ENCODE measurements at regions not wholly inside any gene's neighbourhood (a gene's known extent, or its start where the extent isn't known, plus 50 kb on each side); places are given as distances from the start of the nearest gene placed in this dataset.

DNA sequence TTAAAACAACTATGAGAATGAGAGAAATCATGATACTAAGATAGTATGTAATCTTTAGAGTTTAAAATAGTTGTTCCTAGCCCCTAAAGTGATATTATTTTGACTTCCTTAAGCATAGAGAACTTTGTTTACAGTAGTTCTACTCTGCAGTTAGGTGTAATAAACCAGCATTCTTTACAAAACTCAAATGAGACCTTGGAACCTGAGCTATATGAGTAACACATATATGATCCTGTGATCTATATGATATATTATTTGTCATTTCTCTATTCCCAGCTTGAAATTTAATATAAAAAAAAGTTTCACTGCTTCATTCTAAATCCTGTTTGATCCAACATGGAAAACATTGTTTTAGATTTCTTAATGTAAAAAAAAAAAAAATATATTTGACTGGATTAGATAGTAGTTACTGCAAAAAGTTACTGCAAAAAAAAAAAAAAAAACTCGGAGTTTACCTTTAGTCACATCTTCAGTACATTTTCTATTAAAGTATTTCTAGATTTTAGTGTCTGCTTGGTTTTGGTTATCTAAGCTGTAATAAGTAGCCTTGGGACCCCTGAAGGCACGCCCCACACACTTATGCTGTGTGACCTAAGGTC, 463.8 kb downstream of the USP25 start:
- DNase-seq: no peak
- no peaks in the 10 kb centered on the region for H3K9me3 Mint-ChIP-seq (ENCODE audit: unreplicated experiment)
- no peak overlapping the region for H3K4me3 Mint-ChIP-seq (ENCODE audit: unreplicated experiment)
- no peaks in the 10 kb centered on the region for H3K36me3 Mint-ChIP-seq (ENCODE audit: unreplicated experiment)
- H3K27ac Mint-ChIP-seq (ENCODE audit: unreplicated experiment): no peak overlapping the region
- TF ChIP-seq, protein P1, sequence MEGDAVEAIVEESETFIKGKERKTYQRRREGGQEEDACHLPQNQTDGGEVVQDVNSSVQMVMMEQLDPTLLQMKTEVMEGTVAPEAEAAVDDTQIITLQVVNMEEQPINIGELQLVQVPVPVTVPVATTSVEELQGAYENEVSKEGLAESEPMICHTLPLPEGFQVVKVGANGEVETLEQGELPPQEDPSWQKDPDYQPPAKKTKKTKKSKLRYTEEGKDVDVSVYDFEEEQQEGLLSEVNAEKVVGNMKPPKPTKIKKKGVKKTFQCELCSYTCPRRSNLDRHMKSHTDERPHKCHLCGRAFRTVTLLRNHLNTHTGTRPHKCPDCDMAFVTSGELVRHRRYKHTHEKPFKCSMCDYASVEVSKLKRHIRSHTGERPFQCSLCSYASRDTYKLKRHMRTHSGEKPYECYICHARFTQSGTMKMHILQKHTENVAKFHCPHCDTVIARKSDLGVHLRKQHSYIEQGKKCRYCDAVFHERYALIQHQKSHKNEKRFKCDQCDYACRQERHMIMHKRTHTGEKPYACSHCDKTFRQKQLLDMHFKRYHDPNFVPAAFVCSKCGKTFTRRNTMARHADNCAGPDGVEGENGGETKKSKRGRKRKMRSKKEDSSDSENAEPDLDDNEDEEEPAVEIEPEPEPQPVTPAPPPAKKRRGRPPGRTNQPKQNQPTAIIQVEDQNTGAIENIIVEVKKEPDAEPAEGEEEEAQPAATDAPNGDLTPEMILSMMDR (IDR thresholded peaks at IDR 0.05; ENCODE audit: partially characterized antibody, unreplicated experiment): no peak
- H3K27me3 Mint-ChIP-seq (ENCODE audit: unreplicated experiment): no peaks in the 10 kb centered on the region
- H3K4me1 Mint-ChIP-seq (ENCODE audit: low read depth, unreplicated experiment): peaks cover 6% of the 10 kb centered on the region

DNA sequence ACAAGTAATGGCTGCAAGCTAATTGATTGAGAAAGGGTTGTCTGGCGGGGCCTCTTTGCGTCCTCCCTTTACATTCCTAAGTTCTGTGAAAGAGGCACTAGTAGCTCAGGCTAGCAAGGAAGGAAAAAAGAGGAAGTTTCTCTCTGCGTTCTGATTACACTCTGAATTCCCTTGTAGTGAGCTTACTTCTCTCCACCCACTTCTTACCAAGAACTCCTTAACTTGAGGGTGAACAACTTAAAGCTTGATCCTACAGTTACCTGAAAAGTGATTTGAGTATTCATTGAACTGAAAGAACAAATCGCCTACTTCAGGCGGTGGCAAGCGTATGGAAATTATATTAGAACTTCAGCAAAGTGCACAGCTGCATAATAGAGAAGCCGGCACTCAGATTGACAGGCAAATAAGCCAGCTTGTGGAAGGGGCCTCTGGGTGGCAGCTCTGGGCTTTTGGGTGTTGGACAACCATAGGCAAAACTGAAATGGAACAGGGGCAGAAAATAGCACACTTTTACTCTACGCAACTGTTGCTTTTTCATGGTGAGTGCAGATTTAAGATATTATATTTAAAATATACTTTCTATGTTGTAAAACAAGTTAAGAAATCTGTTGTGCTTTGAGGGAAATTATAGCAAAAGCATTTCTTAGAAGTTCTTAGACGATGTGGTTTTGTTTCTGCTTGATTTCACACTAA, 464.5 kb downstream of the USP25 start:
- Mint-ChIP-seq H3K4me1 (ENCODE audit: low read depth, unreplicated experiment) (peaks cover 6% of the 10 kb centered on the region), H3K27me3 (ENCODE audit: unreplicated experiment) (no peaks in the 10 kb centered on the region), H3K4me3 (ENCODE audit: unreplicated experiment) (no peak overlapping the region), H3K9me3 (ENCODE audit: unreplicated experiment) (no peaks in the 10 kb centered on the region), H3K36me3 (ENCODE audit: unreplicated experiment) (no peaks in the 10 kb centered on the region), H3K27ac (ENCODE audit: unreplicated experiment) (no peak overlapping the region)
- TF ChIP-seq, protein P1 (IDR thresholded peaks at IDR 0.05; ENCODE audit: partially characterized antibody, unreplicated experiment): no peak
- DNase-seq: no peak

DNA sequence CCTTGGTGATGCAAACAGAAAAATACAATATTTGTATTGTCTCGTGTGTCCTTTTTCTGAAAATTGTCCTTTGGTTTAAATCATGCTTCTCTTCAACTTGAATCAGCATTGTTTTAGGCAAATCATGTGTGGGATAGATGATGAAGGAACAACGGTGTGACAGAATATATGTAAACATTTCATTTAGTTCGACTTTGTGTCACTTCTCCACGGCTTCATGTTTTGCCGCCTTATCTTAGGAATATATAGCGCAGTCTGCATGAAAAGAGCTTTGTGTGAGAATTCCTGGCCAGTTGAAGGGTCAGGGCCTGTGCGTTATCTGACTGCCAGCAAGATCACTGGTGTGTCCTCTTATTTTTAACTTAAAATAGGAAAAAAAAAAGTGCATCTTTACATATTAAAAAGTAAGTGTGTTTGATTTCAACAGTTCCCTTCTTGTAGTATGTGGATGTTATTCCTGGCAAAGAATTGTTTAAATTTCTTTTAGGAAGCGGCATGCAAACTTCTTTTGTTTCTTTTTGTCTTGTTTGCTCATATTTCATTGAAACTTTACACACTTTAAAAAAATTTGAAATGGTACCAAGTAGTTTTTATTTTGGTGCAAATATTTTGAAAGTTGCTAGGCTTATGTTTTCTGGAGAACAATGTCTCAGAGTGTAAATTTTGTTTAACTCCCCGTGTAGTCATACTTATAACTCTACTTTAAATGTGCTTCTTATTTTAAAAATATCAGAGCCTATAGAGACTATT, 465.2 kb downstream of the USP25 start:
- no peaks in the 10 kb centered on the region for H3K27me3 Mint-ChIP-seq (ENCODE audit: unreplicated experiment)
- no peak overlapping the region for H3K4me3 Mint-ChIP-seq (ENCODE audit: unreplicated experiment)
- TF ChIP-seq, protein P1 (IDR thresholded peaks at IDR 0.05; ENCODE audit: partially characterized antibody, unreplicated experiment): no peak
- H3K27ac Mint-ChIP-seq (ENCODE audit: unreplicated experiment): no peak overlapping the region
- H3K4me1 Mint-ChIP-seq (ENCODE audit: low read depth, unreplicated experiment): peaks cover 6% of the 10 kb centered on the region
- no peaks in the 10 kb centered on the region for H3K9me3 Mint-ChIP-seq (ENCODE audit: unreplicated experiment)
- H3K36me3 Mint-ChIP-seq (ENCODE audit: unreplicated experiment): no peaks in the 10 kb centered on the region
- DNase-seq: no peak

DNA sequence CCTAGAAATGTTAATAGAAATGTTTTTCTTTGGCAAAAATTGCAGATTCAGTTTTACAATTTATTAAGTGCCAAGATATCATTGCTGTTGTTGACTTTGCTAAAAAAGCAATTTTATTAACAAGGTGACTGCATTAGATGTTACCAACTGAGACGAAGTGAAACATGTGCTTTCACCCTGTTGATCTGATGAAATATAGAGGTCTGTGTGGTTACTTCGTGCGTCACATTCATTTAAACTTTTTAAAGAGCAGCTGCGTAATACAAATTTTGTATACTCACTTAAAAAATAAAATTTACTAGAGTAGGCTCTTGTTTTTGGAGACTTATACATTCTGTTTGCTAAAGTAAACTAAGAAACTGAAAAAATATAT, 465.7 kb downstream of the USP25 start:
- Mint-ChIP-seq H3K4me3 (ENCODE audit: unreplicated experiment) (no peak overlapping the region), H3K27me3 (ENCODE audit: unreplicated experiment) (no peaks in the 10 kb centered on the region), H3K36me3 (ENCODE audit: unreplicated experiment) (no peaks in the 10 kb centered on the region), H3K9me3 (ENCODE audit: unreplicated experiment) (no peaks in the 10 kb centered on the region), H3K4me1 (ENCODE audit: low read depth, unreplicated experiment) (peaks cover 6% of the 10 kb centered on the region), H3K27ac (ENCODE audit: unreplicated experiment) (no peak overlapping the region)
- TF ChIP-seq, protein P1 (IDR thresholded peaks at IDR 0.05; ENCODE audit: partially characterized antibody, unreplicated experiment): no peak
- no peak for DNase-seq

DNA sequence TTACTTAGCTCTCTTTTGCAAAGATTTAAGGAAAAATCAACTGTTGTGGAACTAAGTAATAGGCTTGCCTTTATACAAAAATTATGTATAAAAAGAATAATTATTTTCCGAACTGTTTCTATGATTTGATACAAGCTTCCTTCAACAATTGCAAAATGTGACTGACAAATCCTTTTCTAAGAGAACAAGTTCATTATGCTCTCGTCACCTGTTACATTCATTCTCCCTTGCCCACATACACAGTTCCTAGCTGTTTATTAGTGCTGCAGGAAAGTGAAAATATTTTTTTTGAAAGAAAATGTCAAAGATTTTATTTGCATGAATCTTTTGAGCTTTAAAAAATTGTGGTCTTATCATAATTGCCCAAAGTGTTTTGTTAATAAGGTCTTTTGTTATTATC, 466.2 kb downstream of the USP25 start:
- no peak for DNase-seq
- Mint-ChIP-seq H3K27me3 (ENCODE audit: unreplicated experiment) (no peaks in the 10 kb centered on the region), H3K4me3 (ENCODE audit: unreplicated experiment) (no peak overlapping the region), H3K36me3 (ENCODE audit: unreplicated experiment) (no peaks in the 10 kb centered on the region), H3K27ac (ENCODE audit: unreplicated experiment) (no peak overlapping the region), H3K9me3 (ENCODE audit: unreplicated experiment) (no peaks in the 10 kb centered on the region), H3K4me1 (ENCODE audit: low read depth, unreplicated experiment) (peaks cover 6% of the 10 kb centered on the region)
- TF ChIP-seq, protein P1 (IDR thresholded peaks at IDR 0.05; ENCODE audit: partially characterized antibody, unreplicated experiment): no peak

Data from glutamatergic neuron (in vitro differentiated cells).